Endodermal cell (in vitro differentiated cells): ENCODE measurements at regions not wholly inside any gene's neighbourhood (a gene's known extent, or its start where the extent isn't known, plus 50 kb on each side); places are given as distances from the start of the nearest gene placed in this dataset.

Source experiments
- DNase-seq: peaks from one replicate; pipeline ENCODE4 v3.0.0-alpha.2; 2017
- H3K27ac ChIP-seq: 2 replicates; pipeline ENCODE4 v1.5.1; 2013; ENCODE audit warnings: mild to moderate bottlenecking, low read depth, low read length, moderate library complexity
- H3K27me3 ChIP-seq: 2 replicates; pipeline ENCODE4 v1.6.1; 2013; ENCODE audit warnings: mild to moderate bottlenecking, low read length, moderate library complexity; ENCODE audit not compliant: insufficient read depth, control insufficient read depth, poor library complexity, severe bottlenecking
- H3K36me3 ChIP-seq: 2 replicates; pipeline ENCODE4 v1.7.0; 2013; ENCODE audit warnings: mild to moderate bottlenecking, low read length, moderate library complexity; ENCODE audit not compliant: control insufficient read depth, insufficient read depth
- H3K4me1 ChIP-seq: one replicate; pipeline ENCODE4 v1.7.0; 2013; ENCODE audit warnings: low read length; ENCODE audit not compliant: control insufficient read depth, insufficient read depth
- H3K4me3 ChIP-seq: 2 replicates; pipeline ENCODE4 v1.5.1; 2013; ENCODE audit warnings: mild to moderate bottlenecking, low read length, moderate library complexity
- H3K9ac ChIP-seq: 2 replicates; pipeline ENCODE4 v1.6.1; 2013; ENCODE audit warnings: mild to moderate bottlenecking, low read length, moderate library complexity; ENCODE audit not compliant: poor library complexity, severe bottlenecking; ENCODE audit errors: extremely low read depth
- H3K9me3 ChIP-seq: 2 replicates; pipeline ENCODE4 v1.6.1; 2013; ENCODE audit warnings: mild to moderate bottlenecking, low read length, moderate library complexity; ENCODE audit not compliant: control insufficient read depth
- H3K27ac Mint-ChIP-seq: 2 replicates; pipeline ENCODE4 v1.8.0; 2020; ENCODE audit warnings: mixed read lengths
- H3K27me3 Mint-ChIP-seq: 2 replicates; pipeline ENCODE4 v1.8.0; 2021; ENCODE audit warnings: mild to moderate bottlenecking, mixed read lengths; ENCODE audit not compliant: insufficient read depth
- H3K36me3 Mint-ChIP-seq: 2 replicates; pipeline ENCODE4 v1.8.0; 2020; ENCODE audit warnings: low read depth, mixed read lengths
- H3K4me1 Mint-ChIP-seq: 2 replicates; pipeline ENCODE4 v1.8.0; 2020; ENCODE audit warnings: mixed read lengths
- H3K4me3 Mint-ChIP-seq: 2 replicates; pipeline ENCODE4 v1.8.0; 2020; ENCODE audit warnings: mild to moderate bottlenecking, moderate library complexity, mixed read lengths
- H3K9me3 Mint-ChIP-seq: 2 replicates; pipeline ENCODE4 v1.8.0; 2020; ENCODE audit warnings: mild to moderate bottlenecking, mixed read lengths
- WGBS, 2 experiments: methylation state at CpG; one replicate each; pipeline versions ENCODE4 v1.1.5 to v1.1.7; 2013; ENCODE audit warnings: missing lambda C conversion rate in 2 of 2, mixed read lengths in 1 of 2; ENCODE audit not compliant: insufficient coverage in 1 of 2, insufficient read length in 1 of 2; 5-methylcytosine and 5-hydroxymethylcytosine counted together
- TF ChIP-seq, protein P1 (sequence below): fragments of 200-600 bp; sonication (generic); conservative IDR thresholded peaks from 2 replicates; pipeline ENCODE4 v1.5.0; 2021; ENCODE audit warnings: antibody characterized with exemption, mild to moderate bottlenecking

DNA sequence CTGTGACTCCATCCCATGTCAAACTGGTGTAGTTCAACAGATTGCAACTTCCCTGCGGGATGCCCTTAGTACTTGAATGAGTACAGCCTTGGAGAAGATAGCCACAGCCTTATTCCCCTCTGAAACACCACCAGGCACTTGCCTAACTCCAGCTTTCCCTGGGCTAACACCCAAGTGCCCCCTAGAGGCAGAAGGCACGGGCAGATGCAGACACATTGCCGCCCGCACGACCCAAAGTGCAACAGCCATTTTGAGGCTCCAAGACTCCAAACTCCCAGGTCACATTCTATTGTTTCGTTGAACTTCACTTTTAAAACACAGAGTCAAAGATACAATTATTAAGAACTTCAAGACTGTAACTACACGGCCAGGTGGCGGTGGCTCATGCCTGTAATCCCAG lies 163.6 kb upstream of the CDH6 start:
- WGBS, 2 experiments = 91 to 99% methylated on average over 5 to 8 of the region's 8 CpGs
- TF ChIP-seq, protein P1, sequence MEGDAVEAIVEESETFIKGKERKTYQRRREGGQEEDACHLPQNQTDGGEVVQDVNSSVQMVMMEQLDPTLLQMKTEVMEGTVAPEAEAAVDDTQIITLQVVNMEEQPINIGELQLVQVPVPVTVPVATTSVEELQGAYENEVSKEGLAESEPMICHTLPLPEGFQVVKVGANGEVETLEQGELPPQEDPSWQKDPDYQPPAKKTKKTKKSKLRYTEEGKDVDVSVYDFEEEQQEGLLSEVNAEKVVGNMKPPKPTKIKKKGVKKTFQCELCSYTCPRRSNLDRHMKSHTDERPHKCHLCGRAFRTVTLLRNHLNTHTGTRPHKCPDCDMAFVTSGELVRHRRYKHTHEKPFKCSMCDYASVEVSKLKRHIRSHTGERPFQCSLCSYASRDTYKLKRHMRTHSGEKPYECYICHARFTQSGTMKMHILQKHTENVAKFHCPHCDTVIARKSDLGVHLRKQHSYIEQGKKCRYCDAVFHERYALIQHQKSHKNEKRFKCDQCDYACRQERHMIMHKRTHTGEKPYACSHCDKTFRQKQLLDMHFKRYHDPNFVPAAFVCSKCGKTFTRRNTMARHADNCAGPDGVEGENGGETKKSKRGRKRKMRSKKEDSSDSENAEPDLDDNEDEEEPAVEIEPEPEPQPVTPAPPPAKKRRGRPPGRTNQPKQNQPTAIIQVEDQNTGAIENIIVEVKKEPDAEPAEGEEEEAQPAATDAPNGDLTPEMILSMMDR = peak; percentile 58

GRCh38 chr5:31027721-31028120 lies 165.8 kb upstream of the CDH6 start:
- Histone ChIP-seq H3K9me3 (no peaks in the 10 kb centered on the region), H3K36me3 (no peaks in the 10 kb centered on the region), H3K27ac (no peak overlapping the region), H3K27me3 (no peaks in the 10 kb centered on the region), H3K4me3 (peak overlapping the region; percentile 44), H3K9ac (no peak overlapping the region), H3K4me1 (peaks cover 24% of the 10 kb centered on the region)
- Mint-ChIP-seq H3K4me1 (peaks cover 35% of the 10 kb centered on the region), H3K4me3 (no peak overlapping the region), H3K27me3 (no peaks in the 10 kb centered on the region), H3K27ac (no peak overlapping the region), H3K9me3 (peaks cover 3% of the 10 kb centered on the region), H3K36me3 (peaks cover 2% of the 10 kb centered on the region)
- DNase-seq = no peak
- TF ChIP-seq, protein P1 = no peak

More for the DNA sequence above, 163.6 kb upstream of the CDH6 start:
- no peaks in the 10 kb centered on the region for H3K27me3 ChIP-seq
- Mint-ChIP-seq H3K4me1 (peaks cover 16% of the 10 kb centered on the region), H3K4me3 (no peak overlapping the region), H3K27me3 (no peaks in the 10 kb centered on the region), H3K9me3 (peaks cover 3% of the 10 kb centered on the region), H3K36me3 (peaks cover 2% of the 10 kb centered on the region), H3K27ac (no peak overlapping the region)
- DNase-seq = peak; percentile 76
- H3K36me3 ChIP-seq = no peaks in the 10 kb centered on the region
- no peaks in the 10 kb centered on the region for H3K9me3 ChIP-seq
- H3K9ac ChIP-seq = no peak overlapping the region
- peaks cover 8% of the 10 kb centered on the region for H3K4me1 ChIP-seq
- no peak overlapping the region for H3K4me3 ChIP-seq
- no peak overlapping the region for H3K27ac ChIP-seq

DNA sequence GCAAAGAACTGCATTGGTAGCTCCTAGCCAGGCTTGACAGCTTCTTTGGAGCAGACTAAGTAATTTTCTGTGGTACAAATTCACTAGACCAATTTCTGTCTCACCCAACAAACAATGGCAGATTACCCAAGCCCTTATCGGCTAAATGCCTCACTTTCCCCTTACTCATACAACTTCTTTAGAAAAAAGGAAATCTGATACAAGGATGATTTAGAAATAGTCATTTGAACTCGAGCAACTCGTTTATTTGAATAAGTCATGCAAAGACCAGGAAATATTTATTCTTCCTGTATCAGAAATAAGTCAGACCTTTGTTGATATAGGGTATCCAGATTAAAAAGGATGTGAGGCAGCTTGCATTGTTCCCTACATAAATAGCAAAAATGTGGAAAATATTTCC lies 170.4 kb upstream of the CDH6 start:
- peaks cover 4% of the 10 kb centered on the region for H3K9me3 Mint-ChIP-seq

More for the DNA sequence above, 170.4 kb upstream of the CDH6 start:
- WGBS, 2 experiments = 86% methylated on average over 3 of the region's 3 CpGs; no CpG with 5 or more reads in 1 of the 2 experiments
- Mint-ChIP-seq H3K27me3 (no peaks in the 10 kb centered on the region), H3K36me3 (peaks cover 3% of the 10 kb centered on the region), H3K4me1 (peaks cover 42% of the 10 kb centered on the region), H3K4me3 (no peak overlapping the region), H3K27ac (no peak overlapping the region)
- no peak overlapping the region for H3K27ac ChIP-seq
- DNase-seq = no peak
- H3K4me3 ChIP-seq = no peak overlapping the region
- H3K27me3 ChIP-seq = no peaks in the 10 kb centered on the region
- TF ChIP-seq, protein P1 = no peak
- H3K36me3 ChIP-seq = no peaks in the 10 kb centered on the region
- no peak overlapping the region for H3K9ac ChIP-seq
- H3K9me3 ChIP-seq = no peaks in the 10 kb centered on the region
- peaks cover 31% of the 10 kb centered on the region for H3K4me1 ChIP-seq
